Endothelial cell of umbilical vein (primary cell): ENCODE measurements at regions not wholly inside any gene's neighbourhood (a gene's known extent, or its start where the extent isn't known, plus 50 kb on each side); places are given as distances from the start of the nearest gene placed in this dataset.

Experiments used
- BruUV-seq: library from RNA; stranded (reverse); fragments of 400-500 nt; replicated peaks from 2 replicates; lab custom pipeline; 2021; lab: Mats Ljungman, UMichigan
- CTCF ChIA-PET: fragments of 300-600, 350-600 bp; sonication (Branson Sonifier 250); formaldehyde crosslinking; loops from one replicate; lab custom pipeline; 2021; ENCODE audit warnings: antibody characterized with exemption, inconsistent platforms; lab: Charles Lee
- POLR2A ChIA-PET: fragments of 300-600, 350-600 bp; sonication (Branson Sonifier 250); formaldehyde crosslinking; loops from one replicate; lab custom pipeline; 2021; ENCODE audit warnings: antibody characterized with exemption, inconsistent platforms; lab: Charles Lee
- DNase-seq: peaks from one replicate; pipeline ENCODE4 v3.0.0-alpha.2; 2011; ENCODE audit warnings: low read depth, low spot score
- FAIRE-seq: peaks from 2 replicates; lab custom pipeline; 2011; peaks lifted over from hg19 to GRCh38; lab: Jason Lieb, UNC
- H2AFZ ChIP-seq: 2 replicates; pipeline ENCODE4 v1.6.0; 2012; ENCODE audit warnings: low read depth, low read length, control low read depth, inconsistent platforms
- H3K27ac ChIP-seq: 2 replicates; pipeline ENCODE4 v1.5.1; 2011; ENCODE audit warnings: low read depth, mild to moderate bottlenecking, control low read depth, low read length, moderate library complexity; ENCODE audit not compliant: insufficient read depth
- H3K27me3 ChIP-seq, 2 experiments: 2 replicates each; pipeline versions ENCODE4 v1.6.0 to v1.6.1; 2011; ENCODE audit warnings: low read length in 2 of 2, mixed read lengths in 1 of 2; ENCODE audit not compliant: control insufficient read depth in 2 of 2, insufficient read depth in 2 of 2
- H3K36me3 ChIP-seq, 2 experiments: 2 replicates in 1 of 2; 3 replicates in 1 of 2; pipeline ENCODE4 v1.5.1; 2011; ENCODE audit warnings: low read length in 2 of 2, mild to moderate bottlenecking in 1 of 2, moderate library complexity in 1 of 2; ENCODE audit not compliant: control insufficient read depth in 2 of 2, insufficient read depth in 2 of 2; ENCODE audit errors: extremely low read depth in 1 of 2
- H3K4me1 ChIP-seq: 3 replicates; pipeline ENCODE4 v1.5.1; 2011; ENCODE audit warnings: mild to moderate bottlenecking, low read length; ENCODE audit not compliant: control insufficient read depth, insufficient read depth; ENCODE audit errors: extremely low read depth
- H3K4me2 ChIP-seq: 2 replicates; pipeline ENCODE4 v1.6.1; 2011; ENCODE audit warnings: low read length, control low read depth, mixed read lengths; ENCODE audit not compliant: insufficient read depth
- H3K4me3 ChIP-seq, 3 experiments: fragments of 200-600 bp in 1 of 3; sonication (generic), shearing (Covaris generic) in 1 of 3; replicated peaks in 1 of 3; 2 replicates each; pipeline ENCODE4 v1.5.1; 2011 to 2016; ENCODE audit warnings: control low read depth in 3 of 3, low read length in 3 of 3, mild to moderate bottlenecking in 2 of 3, inconsistent platforms in 1 of 3, low read depth in 1 of 3, moderate library complexity in 1 of 3; ENCODE audit not compliant: insufficient read depth in 1 of 3
- H3K79me2 ChIP-seq: 2 replicates; pipeline ENCODE4 v1.6.0; 2012; ENCODE audit warnings: low read length, inconsistent platforms; ENCODE audit not compliant: control insufficient read depth, insufficient read depth
- H3K9ac ChIP-seq: replicated peaks from 2 replicates; pipeline ENCODE3; 2011; ENCODE audit warnings: low read length, control low read depth; ENCODE audit not compliant: insufficient read depth; ENCODE audit errors: extremely low read depth
- H3K9me1 ChIP-seq: replicated peaks from 3 replicates; pipeline ENCODE4 v1.6.0; 2011; ENCODE audit warnings: mild to moderate bottlenecking, low read length; ENCODE audit not compliant: control insufficient read depth, insufficient read depth; ENCODE audit errors: extremely low read depth
- H3K9me3 ChIP-seq: replicated peaks from 2 replicates; pipeline ENCODE4 v1.5.1; 2012; ENCODE audit warnings: low read length, inconsistent platforms; ENCODE audit not compliant: control insufficient read depth, insufficient read depth
- H4K20me1 ChIP-seq: replicated peaks from 2 replicates; pipeline ENCODE3; 2011; ENCODE audit warnings: mild to moderate bottlenecking, low read length; ENCODE audit not compliant: control insufficient read depth, insufficient read depth; ENCODE audit errors: extremely low read depth
- CTCF ChIP-seq, 2 donors: IDR thresholded peaks; 1 replicate in 1 of 2; 2 replicates in 1 of 2; pipeline ENCODE4 v1.5.1; 2011; ENCODE audit warnings: low read length in 2 of 2, mild to moderate bottlenecking in 2 of 2, moderate library complexity in 2 of 2, control low read depth in 1 of 2, inconsistent platforms in 1 of 2, low read depth in 1 of 2; ENCODE audit not compliant: insufficient read depth in 1 of 2; ENCODE audit errors: extremely low read depth in 1 of 2
- EZH2 ChIP-seq: IDR thresholded peaks from 2 replicates; pipeline ENCODE4 v1.6.1; 2012; ENCODE audit warnings: borderline replicate concordance, low read depth, mild to moderate bottlenecking, moderate library complexity, low read length, inconsistent platforms; ENCODE audit not compliant: severe bottlenecking
- FOS ChIP-seq: IDR thresholded peaks from 2 replicates; pipeline ENCODE4 v1.6.1; 2011; ENCODE audit warnings: mild to moderate bottlenecking, low read length, moderate library complexity, borderline replicate concordance; ENCODE audit not compliant: insufficient read depth
- GATA2 ChIP-seq: IDR thresholded peaks from 2 replicates; pipeline ENCODE4 v1.7.0; 2011; ENCODE audit warnings: low read depth, mild to moderate bottlenecking, moderate library complexity, mixed read lengths, low read length; ENCODE audit not compliant: insufficient read length, insufficient read depth
- JUN ChIP-seq: IDR thresholded peaks from 2 replicates; pipeline ENCODE4 v1.6.1; 2011; ENCODE audit warnings: borderline replicate concordance, low read depth; ENCODE audit not compliant: insufficient read length, insufficient read depth
- MAX ChIP-seq: IDR thresholded peaks from 2 replicates; pipeline ENCODE4 v1.6.1; 2011; ENCODE audit not compliant: insufficient read depth, insufficient read length
- MYC ChIP-seq: IDR thresholded peaks from one replicate; pipeline ENCODE4 v1.6.1; 2011; ENCODE audit warnings: mild to moderate bottlenecking, low read depth, low read length
- POLR2A ChIP-seq: IDR thresholded peaks from 2 replicates; pipeline ENCODE4 v1.6.1; 2012; ENCODE audit warnings: low read depth, mild to moderate bottlenecking, control low read depth, low read length
- POLR2AphosphoS5 ChIP-seq: IDR thresholded peaks from 2 replicates; pipeline ENCODE4 v1.6.1; 2012; ENCODE audit warnings: low read depth, mild to moderate bottlenecking, control low read depth, low read length, moderate library complexity; ENCODE audit not compliant: insufficient read depth
- dilution Hi-C: fragments of 300-500 bp; cut with MboI; formaldehyde crosslinking; loops from one replicate; pipeline ENCODE4 v1.15.0; 2019; ENCODE audit warnings: low sequenced_read_pairs; ENCODE audit not compliant: extremely low pct_ligation_motif_present
- intact Hi-C: fragments of 100-400 bp; cut with micrococcal nuclease; formaldehyde crosslinking; loops from one replicate; pipeline ENCODE4 v1.10.0; 2022

GRCh38 chr1:175857756-175858155, 114.4 kb upstream of the TNR start:
- no TSS peak for BruUV-seq
- dilution Hi-C loops (no loop called here), intact Hi-C loops (no loop called here)
- Histone ChIP-seq H3K9me3 (no peaks in the 10 kb centered on the region), H3K9ac (no peak overlapping the region), H3K79me2 (no peaks in the 10 kb centered on the region), H3K9me1 (no peaks in the 10 kb centered on the region), H3K4me3 (no peak overlapping the region), H4K20me1 (no peaks in the 10 kb centered on the region), H3K36me3 (no peaks in the 10 kb centered on the region), H3K27ac (no peak overlapping the region), H2AFZ (no peak overlapping the region), H3K27me3 (peaks cover 0 to 9% of the 10 kb centered on the region in 2 experiments), H3K4me1 (no peaks in the 10 kb centered on the region), H3K4me2 (no peak overlapping the region)
- FAIRE-seq (no peak), DNase-seq (no peak)
- ChIA-PET CTCF (no interaction called here), POLR2A (no interaction called here)
- TF ChIP-seq POLR2AphosphoS5 (no peak), EZH2 (no peak), MYC (no peak), GATA2 (no peak), MAX (no peak), POLR2A (no peak), JUN (no peak)

GRCh38 chr1:175853681-175854080, 110.3 kb upstream of the TNR start:
- no peaks in the 10 kb centered on the region for H3K79me2 ChIP-seq
- H3K9me3 ChIP-seq, result no peaks in the 10 kb centered on the region
- no peak for DNase-seq
- no peak for TF ChIP-seq GATA2
- no peak for TF ChIP-seq POLR2A
- no peak for TF ChIP-seq CTCF (IDR thresholded peaks at IDR 0.05; ENCODE audit: extremely low read depth in 1 of 2, insufficient read depth in 1 of 2, low read depth in 1 of 2, low read length in 2 of 2)
- TF ChIP-seq MAX, result no peak
- TF ChIP-seq FOS, result no peak
- no peak for TF ChIP-seq POLR2AphosphoS5
- TF ChIP-seq MYC, result no peak
- no peak for TF ChIP-seq EZH2
- no peak for TF ChIP-seq JUN
- H3K27me3 ChIP-seq, result peaks cover 2 to 9% of the 10 kb centered on the region in 2 experiments
- no peak overlapping the region for H2AFZ ChIP-seq
- H3K27ac ChIP-seq, result no peak overlapping the region
- CTCF ChIA-PET, result no interaction called here
- POLR2A ChIA-PET, result no interaction called here
- H3K9ac ChIP-seq, result no peak overlapping the region
- no TSS peak for BruUV-seq
- no peak overlapping the region for H3K4me3 ChIP-seq
- no peak overlapping the region for H3K4me2 ChIP-seq
- intact Hi-C loops, result no loop called here
- no peaks in the 10 kb centered on the region for H4K20me1 ChIP-seq
- dilution Hi-C loops, result no loop called here
- H3K9me1 ChIP-seq, result no peaks in the 10 kb centered on the region
- H3K4me1 ChIP-seq, result no peaks in the 10 kb centered on the region
- no peak for FAIRE-seq
- no peaks in the 10 kb centered on the region for H3K36me3 ChIP-seq
